Tibial nerve (tissue), 4 donors: ENCODE measurements at regions not wholly inside any gene's neighbourhood (a gene's known extent, or its start where the extent isn't known, plus 50 kb on each side); places are given as distances from the start of the nearest gene placed in this dataset.

Experiments used
- DNase-seq, 2 donors: peaks; one replicate each; pipeline ENCODE4 v3.0.0-alpha.2; 2019; ENCODE audit warnings: low spot score in 2 of 2
- H3K27ac ChIP-seq, 4 donors: fragments of 200-600 bp; sonication (generic) in 3 of 4; one replicate each; pipeline ENCODE4 v1.5.1; 2017 to 2019; ENCODE audit warnings: mild to moderate bottlenecking in 1 of 4
- H3K27me3 ChIP-seq, 2 donors: fragments of 200-600 bp; sonication (generic) in 1 of 2; one replicate each; pipeline versions ENCODE4 v1.5.1 to v1.6.0; 2017 to 2019
- H3K36me3 ChIP-seq, 3 donors: fragments of 200-600 bp; sonication (generic); one replicate each; pipeline ENCODE4 v1.5.1; 2018 to 2019
- H3K4me1 ChIP-seq, 4 donors: fragments of 200-600 bp; sonication (generic) in 3 of 4; one replicate each; pipeline ENCODE4 v1.5.1; 2017 to 2019
- H3K4me3 ChIP-seq, 4 donors: fragments of 200-600 bp; sonication (generic) in 3 of 4; one replicate each; pipeline ENCODE4 v1.5.1; 2017 to 2019; ENCODE audit warnings: mild to moderate bottlenecking in 1 of 4, moderate library complexity in 1 of 4
- H3K9me3 ChIP-seq, 4 donors: fragments of 200-600 bp; sonication (generic) in 3 of 4; one replicate each; pipeline ENCODE4 v1.5.1; 2017 to 2019
- CTCF ChIP-seq, 5 experiments: fragments of 200-600 bp in 3 of 5; fragments of 450-650 bp in 2 of 5; sonication (generic) in 3 of 5; IDR thresholded peaks; one replicate each; pipeline ENCODE4 v1.5.1; 2016 to 2019; ENCODE audit warnings: antibody characterized with exemption in 5 of 5, mild to moderate bottlenecking in 3 of 5, moderate library complexity in 2 of 5
- EP300 ChIP-seq, 2 donors: sonication (generic); formaldehyde crosslinking; IDR thresholded peaks; one replicate each; pipeline ENCODE4 v1.6.1; 2017; ENCODE audit warnings: antibody characterized with exemption in 2 of 2, mild to moderate bottlenecking in 1 of 2
- POLR2A ChIP-seq, 2 donors: fragments of 450-650 bp; IDR thresholded peaks; one replicate each; pipeline ENCODE4 v1.6.1; 2017; ENCODE audit warnings: antibody characterized with exemption in 2 of 2, mild to moderate bottlenecking in 2 of 2, moderate library complexity in 2 of 2
- WGBS, 2 donors: methylation state at CpG; one replicate each; pipeline ENCODE4 v1.1.5; 2018; 5-methylcytosine and 5-hydroxymethylcytosine counted together

- DNase-seq, result no peak
- no peak for TF ChIP-seq CTCF (IDR thresholded peaks at IDR 0.05)
- no peak for TF ChIP-seq POLR2A (IDR thresholded peaks at IDR 0.05)
- no peak for TF ChIP-seq EP300 (IDR thresholded peaks at IDR 0.05)
- H3K9me3 ChIP-seq, result peaks cover 0 to 2% (median 0%) of the 10 kb centered on the region in 4 donors
- WGBS, 2 donors, result 64 to 77% methylated on average over 4 of the region's 4 CpGs
- no peaks in the 10 kb centered on the region for H3K4me1 ChIP-seq
- H3K27ac ChIP-seq, result no peak overlapping the region
- no peak overlapping the region for H3K4me3 ChIP-seq
- no peaks in the 10 kb centered on the region for H3K27me3 ChIP-seq
- H3K36me3 ChIP-seq, result no peaks in the 10 kb centered on the region
Measured at GRCh38 chr16:9465161-9465560, 373.7 kb downstream of the HAPSTR1 start.

- TF ChIP-seq EP300 (IDR thresholded peaks at IDR 0.05) (no peak), CTCF (IDR thresholded peaks at IDR 0.05) (no peak), POLR2A (IDR thresholded peaks at IDR 0.05) (no peak)
- no peak overlapping the region for H3K27ac ChIP-seq
- H3K9me3 ChIP-seq, result peaks cover 0 to 2% (median 0%) of the 10 kb centered on the region in 4 donors
- DNase-seq, result no peak
- no peaks in the 10 kb centered on the region for H3K27me3 ChIP-seq
- H3K4me1 ChIP-seq, result no peaks in the 10 kb centered on the region
- no peaks in the 10 kb centered on the region for H3K36me3 ChIP-seq
- H3K4me3 ChIP-seq, result no peak overlapping the region
Measured at GRCh38 chr16:9469512-9469911, 378.1 kb downstream of the HAPSTR1 start.

DNA sequence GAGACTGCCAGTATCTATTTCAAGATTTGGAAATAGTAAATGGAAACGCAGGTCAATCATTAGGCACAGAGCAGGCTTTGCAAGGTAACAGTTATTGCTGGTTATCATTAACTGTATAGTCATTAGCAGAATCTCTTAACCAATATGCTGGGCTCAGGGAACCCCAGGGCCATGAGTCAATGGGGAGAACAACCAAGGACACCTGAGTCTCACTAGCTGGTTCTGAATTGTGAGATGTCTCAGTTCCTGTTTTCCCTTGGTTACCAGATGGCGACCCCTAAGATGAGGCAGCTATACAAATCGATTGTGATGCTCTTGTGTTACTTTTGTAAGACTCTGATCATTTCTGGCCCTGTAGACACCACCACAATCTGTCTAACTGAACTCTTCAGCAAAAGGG is 385.3 kb downstream of the HAPSTR1 start:
- TF ChIP-seq EP300 (IDR thresholded peaks at IDR 0.05) (no peak), CTCF (IDR thresholded peaks at IDR 0.05) (no peak), POLR2A (IDR thresholded peaks at IDR 0.05) (no peak)
- Histone ChIP-seq H3K9me3 (no peaks in the 10 kb centered on the region), H3K4me1 (no peaks in the 10 kb centered on the region), H3K27me3 (no peaks in the 10 kb centered on the region), H3K27ac (no peak overlapping the region), H3K4me3 (no peak overlapping the region), H3K36me3 (no peaks in the 10 kb centered on the region)
- WGBS, 2 donors, result 95 to 96% methylated on average over 3 of the region's 3 CpGs
- no peak for DNase-seq

- H3K4me3 ChIP-seq, result no peak overlapping the region
- no peak for DNase-seq
- 41 to 44% methylated on average over 2 of the region's 2 CpGs for WGBS, 2 donors
- no peak for TF ChIP-seq POLR2A (IDR thresholded peaks at IDR 0.05)
- no peaks in the 10 kb centered on the region for H3K36me3 ChIP-seq
- no peaks in the 10 kb centered on the region for H3K9me3 ChIP-seq
- no peaks in the 10 kb centered on the region for H3K27me3 ChIP-seq
- H3K27ac ChIP-seq, result no peak overlapping the region
- no peaks in the 10 kb centered on the region for H3K4me1 ChIP-seq
Measured at GRCh38 chr16:9479008-9479407, 387.6 kb downstream of the HAPSTR1 start.

GRCh38 chr16:9480503-9480902 is 389.1 kb downstream of the HAPSTR1 start:
- DNase-seq, result no peak
- 86 to 90% methylated on average over 3 of the region's 3 CpGs for WGBS, 2 donors
- Histone ChIP-seq H3K4me3 (no peak overlapping the region), H3K27ac (no peak overlapping the region), H3K36me3 (no peaks in the 10 kb centered on the region), H3K27me3 (no peaks in the 10 kb centered on the region), H3K9me3 (no peaks in the 10 kb centered on the region), H3K4me1 (no peaks in the 10 kb centered on the region)
- TF ChIP-seq CTCF (IDR thresholded peaks at IDR 0.05) (no peak), EP300 (IDR thresholded peaks at IDR 0.05) (no peak), POLR2A (IDR thresholded peaks at IDR 0.05) (no peak)
